HG03575 (cell line): ENCODE measurements at regions not wholly inside any gene's neighbourhood (a gene's known extent, or its start where the extent isn't known, plus 50 kb on each side); places are given as distances from the start of the nearest gene placed in this dataset.

Experiments
- ATAC-seq: cut with Tn5 transposase; IDR thresholded peaks from one replicate; pipeline ENCODE4 v1.9.1; 2021; ENCODE audit not compliant: unreplicated experiment, insufficient number of reproducible peaks, low FRiP score; ENCODE audit errors: extremely low read depth

DNA sequence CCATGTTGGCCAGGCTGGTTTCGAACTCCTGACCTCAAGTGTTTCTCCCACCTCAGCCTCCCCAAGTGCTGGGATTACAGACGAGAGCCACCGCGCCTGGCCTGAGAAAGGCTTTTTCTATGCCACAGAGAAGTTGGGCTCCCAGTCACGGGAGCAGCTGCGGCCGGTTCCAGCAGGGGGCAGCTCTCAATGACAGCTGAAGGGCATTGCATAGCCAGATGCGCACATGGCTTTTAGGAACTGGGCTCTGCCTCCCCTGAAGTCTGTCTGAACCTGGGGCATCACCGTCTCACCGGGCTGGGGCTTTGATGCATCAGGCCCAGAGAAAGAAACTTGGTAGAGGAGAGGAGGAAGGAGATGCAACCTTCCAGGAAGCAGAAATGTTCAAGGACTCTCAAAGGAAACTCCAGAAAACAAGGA, 84.2 kb upstream of the LAPTM4A start:
- no peak for ATAC-seq

DNA sequence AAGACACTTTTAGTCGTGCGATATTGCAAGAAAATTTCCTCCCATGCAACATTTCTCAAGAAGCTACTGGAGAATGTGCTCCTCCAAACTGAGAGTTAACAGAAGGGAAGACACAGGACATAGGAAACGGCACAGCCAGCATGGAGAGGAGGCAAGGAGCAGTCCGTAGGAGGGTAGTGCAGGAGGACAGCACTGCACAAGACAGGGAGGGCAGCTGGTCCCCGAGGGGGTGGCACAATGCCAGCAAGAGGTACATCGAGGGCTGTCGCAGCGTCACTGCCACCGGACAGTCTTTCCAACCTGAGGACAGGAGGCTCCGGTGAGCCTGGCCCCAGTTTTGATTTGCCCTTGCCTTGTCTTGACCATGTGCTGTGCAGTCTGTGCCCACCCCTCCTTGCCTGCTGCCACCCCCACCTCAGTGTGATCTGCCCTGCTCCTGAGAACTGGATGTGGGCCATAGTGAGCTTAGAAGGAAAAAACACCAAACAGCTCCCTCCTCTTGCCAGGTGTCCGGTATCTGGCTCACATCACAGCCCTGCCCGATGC, 81.6 kb upstream of the LAPTM4A start:
- ATAC-seq: no peak

DNA sequence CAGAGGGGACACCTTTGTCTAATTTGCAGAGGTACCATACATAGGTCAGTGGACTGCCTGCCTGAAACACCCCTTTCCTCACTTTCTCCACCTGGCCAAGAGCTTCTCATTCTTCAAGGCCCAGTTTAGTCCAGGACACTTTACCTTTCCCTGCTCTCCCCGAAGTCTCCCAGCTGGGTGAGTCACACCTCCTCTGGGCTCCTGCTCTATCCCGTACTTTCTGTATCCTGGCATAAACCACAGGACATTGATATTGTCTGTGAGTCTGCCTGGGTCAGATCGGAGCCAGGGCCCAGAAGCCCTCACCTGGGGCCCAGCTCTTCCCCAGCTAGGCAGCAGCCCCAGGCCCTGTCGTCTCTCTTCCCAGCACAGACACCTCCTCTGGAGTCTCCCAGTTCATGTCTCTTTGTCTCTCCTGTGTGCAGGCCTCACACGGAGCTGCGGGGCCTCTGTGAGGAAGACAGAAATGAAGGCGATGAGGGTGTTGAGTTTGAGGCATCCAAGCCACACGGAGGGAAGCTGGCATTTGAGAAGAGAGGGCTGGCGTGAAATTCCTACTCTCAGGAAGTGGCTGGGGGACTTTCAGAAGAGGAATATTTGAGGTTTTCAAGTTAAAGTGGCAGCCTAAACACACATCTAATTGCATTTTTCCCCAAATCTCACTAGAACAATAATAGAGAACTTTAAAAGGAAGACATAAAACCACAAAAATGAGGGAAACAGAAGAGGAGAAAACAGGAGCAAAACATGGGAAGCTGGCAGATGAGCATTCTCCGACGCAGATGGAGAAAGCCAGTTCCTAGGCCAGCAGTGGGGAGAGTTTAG, 79.6 kb upstream of the LAPTM4A start:
- ATAC-seq: no peak

DNA sequence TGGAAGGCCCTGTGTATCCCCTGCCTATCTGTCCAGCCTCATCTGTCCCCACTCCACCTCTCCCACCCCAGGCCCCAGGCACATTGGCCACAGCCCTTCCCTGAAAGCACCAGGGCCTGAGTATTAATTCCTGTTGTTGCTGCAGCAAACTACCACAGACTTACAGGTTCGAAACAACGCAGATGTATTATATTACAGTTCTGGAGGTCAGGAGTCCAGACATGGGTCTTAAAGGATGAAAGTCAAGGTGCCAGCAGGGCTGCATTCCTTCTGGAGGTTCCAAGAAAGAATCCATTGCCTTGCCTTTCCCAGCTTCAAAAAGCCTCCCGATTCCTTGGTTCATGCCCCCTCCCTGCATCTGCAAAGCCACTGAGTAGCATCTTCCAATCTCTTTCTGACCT, 78.7 kb upstream of the LAPTM4A start:
- ATAC-seq: no peak

DNA sequence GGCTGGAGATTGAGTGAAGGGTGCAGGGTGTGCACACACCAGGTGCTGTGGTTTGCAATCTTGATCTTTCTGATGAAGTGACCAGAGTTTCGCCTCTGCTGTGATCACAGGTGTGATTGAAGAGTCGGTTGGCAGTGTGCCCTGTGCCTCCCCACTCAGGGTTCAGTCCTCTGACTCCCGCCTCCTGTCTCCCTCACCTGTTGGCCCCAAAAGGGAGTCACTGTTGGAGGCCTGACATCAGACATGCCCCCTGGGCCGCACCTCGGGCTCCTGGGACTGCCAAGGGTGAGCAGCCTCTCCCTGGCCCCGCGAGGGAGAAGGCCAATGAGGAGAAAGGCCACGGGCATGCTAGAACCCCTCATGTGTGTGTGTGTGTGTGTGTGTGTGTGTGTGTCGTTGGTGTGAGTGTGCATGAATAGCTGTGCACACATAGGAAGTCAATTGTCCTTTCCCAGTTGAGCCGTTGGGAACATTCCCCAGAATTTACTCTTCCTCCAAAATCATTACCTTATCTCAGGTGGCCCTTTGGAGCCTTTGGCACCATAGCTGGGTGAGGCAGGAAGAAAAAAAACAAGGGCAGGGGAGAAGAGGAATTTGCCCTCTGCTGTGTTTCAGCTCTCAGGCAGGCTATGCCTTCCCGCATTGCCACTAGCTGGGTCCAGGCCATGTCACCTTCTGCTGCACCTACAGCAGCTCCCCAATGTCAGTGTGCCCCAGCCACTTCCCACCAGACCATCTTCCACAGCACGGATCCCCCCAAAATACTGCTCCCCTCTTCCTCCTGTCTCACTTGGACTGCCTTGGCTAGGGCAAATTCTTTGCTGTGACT, 78.1 kb upstream of the LAPTM4A start:
- ATAC-seq: no peak

- ATAC-seq: no peak
These were observed 77.3 kb upstream of the LAPTM4A start for GRCh38 chr2:20128506-20129330.

GRCh38 chr2:20126469-20126868, 75.0 kb upstream of the LAPTM4A start:
- ATAC-seq: no peak

- no peak for ATAC-seq
These were observed 74.6 kb upstream of the LAPTM4A start for GRCh38 chr2:20126040-20126439.

GRCh38 chr2:20125616-20126015, 74.2 kb upstream of the LAPTM4A start:
- no peak for ATAC-seq

DNA sequence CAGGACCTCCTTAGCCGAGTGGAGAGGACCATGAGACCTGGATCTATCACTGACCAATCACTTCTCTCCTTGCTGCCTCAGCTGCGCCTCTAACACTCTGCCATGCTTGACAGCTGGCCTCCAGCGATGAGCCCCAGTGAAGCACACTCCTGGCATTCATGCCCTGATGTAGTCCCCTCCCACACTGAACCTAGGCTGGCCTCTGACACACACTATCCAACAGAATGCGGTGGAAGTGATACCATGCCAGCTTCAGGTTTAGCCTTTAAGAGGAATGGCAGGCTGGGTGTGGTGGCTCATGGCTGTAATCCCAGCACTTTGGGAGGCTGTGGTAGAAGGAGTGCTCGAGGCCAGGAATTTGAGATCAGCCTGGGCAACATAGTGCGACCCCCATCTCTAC, 73.7 kb upstream of the LAPTM4A start:
- ATAC-seq: no peak

DNA sequence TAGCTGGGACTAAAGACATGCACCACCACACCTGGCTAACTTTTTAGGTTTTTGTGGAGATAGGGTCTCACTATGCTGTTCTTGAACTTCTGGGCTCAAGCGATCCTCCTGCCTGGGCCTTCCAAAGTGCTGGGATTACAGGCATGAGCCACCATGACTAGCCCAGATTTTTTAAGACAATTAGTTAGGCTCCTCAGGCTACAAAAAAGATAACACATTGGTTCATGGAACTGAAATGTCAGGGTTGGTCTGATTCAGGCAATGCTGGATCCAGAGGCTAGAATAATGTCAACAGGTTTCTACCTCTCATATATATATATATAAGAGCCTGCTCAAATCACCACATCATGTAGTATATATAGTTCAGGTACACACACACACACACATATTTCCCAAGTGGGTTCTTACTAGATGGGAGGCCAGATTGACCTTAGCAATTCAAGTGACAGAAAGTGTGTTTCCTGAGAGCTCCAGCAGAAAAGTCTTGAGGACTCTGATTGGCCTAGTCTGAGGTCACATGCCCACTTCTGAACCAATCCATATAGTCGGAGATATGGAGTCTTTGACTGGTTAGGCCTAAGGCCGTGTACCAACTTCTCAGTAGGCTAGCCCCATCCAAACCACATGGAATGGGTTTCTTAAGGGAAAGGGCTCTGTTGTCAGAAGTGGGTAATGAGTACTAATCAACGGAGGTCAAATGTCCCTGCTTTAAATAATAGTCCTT, 72.6 kb upstream of the LAPTM4A start:
- no peak for ATAC-seq

GRCh38 chr2:20122864-20123263, 71.4 kb upstream of the LAPTM4A start:
- no peak for ATAC-seq

DNA sequence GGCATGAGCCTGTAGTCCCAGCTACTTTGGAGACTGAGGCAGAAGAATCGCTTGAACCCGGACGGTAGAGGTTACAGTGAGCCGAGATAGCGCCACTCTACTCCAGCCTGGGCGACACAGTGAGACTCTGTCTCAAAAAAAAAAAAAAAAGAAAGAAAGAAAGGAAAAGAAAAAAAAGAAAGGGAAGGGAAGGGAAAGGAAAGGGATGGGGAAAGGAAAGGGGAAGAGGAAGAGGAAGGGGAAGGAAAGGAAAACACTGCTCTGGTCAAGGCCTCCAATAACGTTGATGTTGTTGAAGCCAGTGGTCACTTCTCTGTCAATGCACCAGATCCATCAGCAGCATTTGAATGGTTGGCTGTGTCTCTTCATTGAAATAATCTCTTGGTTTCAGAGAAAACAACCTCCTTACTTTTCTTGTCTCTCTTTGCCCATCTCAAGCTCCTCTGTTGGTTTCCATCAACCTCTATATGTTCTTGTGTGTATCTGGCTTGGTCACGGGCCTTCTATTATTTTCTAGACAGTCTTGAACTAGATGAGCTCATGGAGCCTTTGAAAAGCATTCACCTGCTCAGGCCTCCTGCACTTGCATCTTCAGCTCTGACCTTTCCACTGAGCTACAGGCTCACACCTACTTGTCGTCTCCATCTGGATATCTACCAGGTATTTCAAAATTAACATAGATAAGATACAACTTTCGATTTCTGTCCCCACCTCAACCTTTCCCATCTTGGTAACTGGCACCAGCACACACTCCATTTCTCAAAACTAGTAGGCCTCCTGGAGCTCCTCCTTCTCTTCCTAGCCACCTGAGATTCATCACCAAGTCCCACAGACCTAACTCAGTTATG, 69.4 kb upstream of the LAPTM4A start:
- ATAC-seq: no peak

GRCh38 chr2:20118051-20118450, 66.6 kb upstream of the LAPTM4A start:
- ATAC-seq: no peak

DNA sequence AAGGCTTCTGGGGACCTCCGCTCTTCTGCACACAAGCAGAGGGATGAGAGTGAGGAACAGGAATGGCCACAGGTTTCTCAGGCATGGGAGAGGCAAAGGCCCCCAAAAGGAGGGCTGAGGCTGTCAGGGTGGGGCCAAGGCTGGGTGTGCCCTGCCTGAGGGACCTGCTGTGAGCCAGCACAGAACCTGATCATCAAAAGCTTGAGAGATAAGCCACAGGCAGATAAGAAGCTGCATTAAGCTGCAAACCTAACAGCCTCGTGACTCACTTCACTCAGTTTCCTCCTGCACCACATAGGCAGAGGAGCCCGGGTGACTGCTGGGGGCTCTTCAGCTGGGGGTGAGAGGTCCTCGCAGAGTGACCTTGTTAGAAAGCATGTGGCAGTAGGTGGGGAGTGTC, 64.5 kb upstream of the LAPTM4A start:
- ATAC-seq: no peak

DNA sequence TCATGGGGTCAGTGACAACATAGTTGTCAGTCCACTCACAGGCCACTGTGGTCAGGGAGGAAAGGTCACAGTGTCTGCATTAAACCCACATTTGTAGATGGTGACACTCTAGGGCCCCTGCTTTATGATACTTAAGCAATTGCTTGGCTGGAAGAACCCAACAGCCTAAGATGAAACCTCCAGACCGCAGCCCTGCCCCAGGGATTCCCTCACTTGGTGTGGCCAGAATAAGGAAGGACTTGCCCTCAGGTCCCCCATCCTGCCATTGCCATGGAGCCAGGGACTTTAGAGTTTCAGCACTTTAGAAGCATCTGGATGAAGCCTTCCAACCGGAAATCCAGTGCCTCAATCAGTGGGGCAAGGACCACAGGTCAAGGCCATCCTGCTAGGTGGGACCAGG, 63.9 kb upstream of the LAPTM4A start:
- no peak for ATAC-seq

GRCh38 chr2:20113986-20114938, 62.8 kb upstream of the LAPTM4A start:
- ATAC-seq: no peak
